GM23338 (cell line): ENCODE measurements at regions not wholly inside any gene's neighbourhood (a gene's known extent, or its start where the extent isn't known, plus 50 kb on each side); places are given as distances from the start of the nearest gene placed in this dataset.

Source experiments
- ATAC-seq: fragments of 200-7000 bp; cut with Tn5 transposase; 3 replicates; pipeline ENCODE4 v1.9.1; 2020
- DNase-seq: peaks from one replicate; pipeline ENCODE4 v3.0.0-alpha.2; 2015; ENCODE audit warnings: low spot score
- H2AFZ ChIP-seq: fragments of 200-600 bp; sonication (generic); 2 replicates; pipeline ENCODE4 v1.8.0; 2016; ENCODE audit warnings: antibody characterized with exemption, mild to moderate bottlenecking, moderate library complexity
- H3F3A ChIP-seq: fragments of 200-600 bp; sonication (generic); replicated peaks from 2 replicates; pipeline ENCODE4 v1.8.0; 2017; ENCODE audit warnings: antibody characterized with exemption, mixed run types, low read depth
- H3K27ac ChIP-seq: fragments of 200-600 bp; sonication (generic); 2 replicates; pipeline ENCODE4 v1.6.1; 2016; ENCODE audit warnings: low read depth
- H3K27me3 ChIP-seq: fragments of 200-600 bp; sonication (generic); 2 replicates; pipeline ENCODE4 v1.8.0; 2016; ENCODE audit warnings: mild to moderate bottlenecking, mixed run types, moderate library complexity; ENCODE audit not compliant: insufficient read depth
- H3K36me3 ChIP-seq: fragments of 200-600 bp; sonication (generic); 2 replicates; pipeline ENCODE4 v1.8.0; 2016; ENCODE audit warnings: mild to moderate bottlenecking; ENCODE audit not compliant: insufficient read depth
- H3K4me1 ChIP-seq: fragments of 200-600 bp; sonication (generic); 2 replicates; pipeline ENCODE4 v1.8.0; 2016; ENCODE audit warnings: mild to moderate bottlenecking, moderate library complexity; ENCODE audit not compliant: insufficient read depth
- H3K4me2 ChIP-seq: fragments of 200-600 bp; sonication (generic); 2 replicates; pipeline ENCODE4 v1.7.1; 2017; ENCODE audit warnings: mixed run types
- H3K4me3 ChIP-seq: fragments of 200-600 bp; sonication (generic); 2 replicates; pipeline ENCODE4 v1.6.1; 2016; ENCODE audit warnings: mixed run types
- H3K79me2 ChIP-seq: fragments of 200-600 bp; sonication (generic); replicated peaks from 2 replicates; pipeline ENCODE4 v1.8.0; 2017; ENCODE audit warnings: mild to moderate bottlenecking; ENCODE audit not compliant: insufficient read depth
- H3K9me2 ChIP-seq: fragments of 200-600 bp; sonication (generic); 2 replicates; pipeline ENCODE4 v1.8.0; 2017; ENCODE audit not compliant: insufficient read depth
- H4K20me1 ChIP-seq: fragments of 200-600 bp; sonication (generic); replicated peaks from 2 replicates; pipeline ENCODE4 v1.8.0; 2017; ENCODE audit warnings: mild to moderate bottlenecking; ENCODE audit not compliant: insufficient read depth
- H3K27ac Mint-ChIP-seq: 2 replicates; pipeline ENCODE4 v1.8.0; 2020; ENCODE audit warnings: inconsistent platforms, mild to moderate bottlenecking, moderate library complexity, mixed read lengths
- H3K27me3 Mint-ChIP-seq: 3 replicates; pipeline ENCODE4 v1.8.0; 2022; ENCODE audit warnings: low read depth, mild to moderate bottlenecking, moderate library complexity, mixed read lengths, inconsistent platforms; ENCODE audit not compliant: insufficient read depth, poor library complexity
- H3K36me3 Mint-ChIP-seq: 3 replicates; pipeline ENCODE4 v1.8.0; 2021; ENCODE audit warnings: low read depth, mild to moderate bottlenecking, inconsistent platforms, moderate library complexity, mixed read lengths
- H3K4me1 Mint-ChIP-seq: 3 replicates; pipeline ENCODE4 v1.8.0; 2020; ENCODE audit warnings: mild to moderate bottlenecking, inconsistent platforms, mixed read lengths
- H3K4me3 Mint-ChIP-seq: 3 replicates; pipeline ENCODE4 v1.8.0; 2021; ENCODE audit warnings: moderate library complexity, mild to moderate bottlenecking, inconsistent platforms, mixed read lengths
- H3K9me3 Mint-ChIP-seq: 3 replicates; pipeline ENCODE4 v1.8.0; 2020; ENCODE audit warnings: moderate library complexity, mild to moderate bottlenecking, inconsistent platforms, mixed read lengths
- CREB1 ChIP-seq: fragments of 250-450 bp; sonication (Bioruptor Pico); IDR thresholded peaks from 2 replicates; pipeline ENCODE4 v1.5.0; 2020; ENCODE audit warnings: low read depth, mild to moderate bottlenecking, moderate library complexity
- CTCF ChIP-seq, 2 experiments: fragments of 200-600 bp in 1 of 2; sonication (generic) in 1 of 2; conservative IDR thresholded peaks; 2 replicates each; pipeline versions ENCODE4 v1.5.1 to v1.6.1; 2016 to 2017; ENCODE audit warnings: antibody characterized with exemption in 2 of 2, low read depth in 2 of 2, mild to moderate bottlenecking in 2 of 2, moderate library complexity in 1 of 2
- ETS1 ChIP-seq: IDR thresholded peaks from 2 replicates; pipeline ENCODE4 v1.6.1; 2016; ENCODE audit warnings: antibody characterized with exemption
- EZH2 ChIP-seq: fragments of 200-600 bp; sonication (generic); IDR thresholded peaks from one replicate; pipeline ENCODE4 v1.8.0; 2017; ENCODE audit warnings: antibody characterized with exemption, mild to moderate bottlenecking, low read depth; ENCODE audit not compliant: unreplicated experiment
- EZH2phosphoT487 ChIP-seq: fragments of 200-600 bp; sonication (generic); IDR thresholded peaks from one replicate; pipeline ENCODE4 v1.8.1; 2018; ENCODE audit warnings: antibody characterized with exemption; ENCODE audit not compliant: unreplicated experiment
- JUNB ChIP-seq: IDR thresholded peaks from one replicate; pipeline ENCODE4 v1.6.1; 2016; ENCODE audit warnings: antibody characterized with exemption; ENCODE audit not compliant: unreplicated experiment
- NANOG ChIP-seq: IDR thresholded peaks from 2 replicates; pipeline ENCODE4 v1.6.1; 2016; ENCODE audit warnings: antibody characterized with exemption, borderline replicate concordance
- POLR2AphosphoS5 ChIP-seq: IDR thresholded peaks from 2 replicates; pipeline ENCODE4 v1.6.1; 2016; ENCODE audit warnings: antibody characterized with exemption, low read depth
- REST ChIP-seq: IDR thresholded peaks from one replicate; pipeline ENCODE4 v1.6.1; 2018; ENCODE audit warnings: antibody characterized with exemption; ENCODE audit not compliant: unreplicated experiment
- STAT1 ChIP-seq: IDR thresholded peaks from one replicate; pipeline ENCODE4 v1.6.1; 2016; ENCODE audit warnings: antibody characterized with exemption; ENCODE audit not compliant: unreplicated experiment
- ZNF114 ChIP-seq: fragments of 250-450 bp; sonication (Bioruptor Pico); IDR thresholded peaks from 2 replicates; pipeline ENCODE4 v1.5.0; 2020; ENCODE audit warnings: mild to moderate bottlenecking, moderate library complexity
- ZNF331 ChIP-seq: fragments of 250-450 bp; sonication (Bioruptor Pico); IDR thresholded peaks from 2 replicates; pipeline ENCODE4 v1.5.0; 2020; ENCODE audit warnings: low read depth, mild to moderate bottlenecking, moderate library complexity
- ZNF462 ChIP-seq: fragments of 250-450 bp; sonication (Bioruptor Pico); IDR thresholded peaks from 2 replicates; pipeline ENCODE4 v1.5.0; 2020; ENCODE audit warnings: mild to moderate bottlenecking, moderate library complexity

GRCh38 chr9:84592918-84593317, 76.6 kb upstream of the NTRK2 start:
- Mint-ChIP-seq H3K9me3 (no peaks in the 10 kb centered on the region), H3K4me3 (no peak overlapping the region), H3K27me3 (peaks cover 4% of the 10 kb centered on the region), H3K27ac (no peak overlapping the region), H3K4me1 (no peaks in the 10 kb centered on the region; the same call in 2 of the 3 replicates), H3K36me3 (no peaks in the 10 kb centered on the region)
- no peaks in the 10 kb centered on the region for H3K4me1 ChIP-seq
- no peak overlapping the region for H3K4me3 ChIP-seq
- H4K20me1 ChIP-seq = no peaks in the 10 kb centered on the region
- H3K27me3 ChIP-seq = no peaks in the 10 kb centered on the region
- H3F3A ChIP-seq = no peaks in the 10 kb centered on the region
- TF ChIP-seq ETS1 (no peak), POLR2AphosphoS5 (no peak), EZH2phosphoT487 (no peak), STAT1 (no peak), JUNB (no peak), ZNF114 (CRISPR knock-in tag) (no peak), CREB1 (CRISPR knock-in tag) (no peak), NANOG (no peak), ZNF462 (CRISPR knock-in tag) (no peak), REST (no peak), ZNF331 (CRISPR knock-in tag) (no peak), EZH2 (no peak), CTCF (conservative IDR thresholded peaks at IDR 0.05; ENCODE audit: low read depth in 2 of 2) (no peak)
- no peak for DNase-seq
- no peak overlapping the region for H3K27ac ChIP-seq
- no peaks in the 10 kb centered on the region for H3K79me2 ChIP-seq
- H3K36me3 ChIP-seq = no peaks in the 10 kb centered on the region
- H2AFZ ChIP-seq = no peak overlapping the region
- ATAC-seq = no peak
- H3K4me2 ChIP-seq = no peak overlapping the region
- peaks cover 23% of the 10 kb centered on the region for H3K9me2 ChIP-seq
